DOHH2 (cell line): ENCODE measurements at regions not wholly inside any gene's neighbourhood (a gene's known extent, or its start where the extent isn't known, plus 50 kb on each side); places are given as distances from the start of the nearest gene placed in this dataset.

Experiments used
- H3F3A ChIP-seq: fragments of 200-600 bp; sonication (generic), shearing (Covaris generic); 2 replicates; pipeline ENCODE4 v1.6.0; 2016; ENCODE audit warnings: antibody characterized with exemption, mild to moderate bottlenecking; ENCODE audit not compliant: control insufficient read depth, insufficient read depth
- H3K27ac ChIP-seq: fragments of 200-600 bp; sonication (generic); 2 replicates; pipeline ENCODE4 v1.5.1; 2014; ENCODE audit warnings: low read depth, mild to moderate bottlenecking, low read length, moderate library complexity
- H3K27me3 ChIP-seq: fragments of 200-600 bp; sonication (generic); 2 replicates; pipeline ENCODE4 v1.6.1; 2014; ENCODE audit warnings: mild to moderate bottlenecking, low read length, mixed read lengths; ENCODE audit not compliant: control insufficient read depth
- H3K36me3 ChIP-seq: fragments of 200-600 bp; sonication (generic); 2 replicates; pipeline ENCODE4 v1.6.1; 2014; ENCODE audit warnings: mild to moderate bottlenecking, low read length, moderate library complexity, mixed read lengths; ENCODE audit not compliant: control insufficient read depth
- H3K4me1 ChIP-seq: fragments of 200-600 bp; sonication (generic); 2 replicates; pipeline ENCODE4 v1.6.1; 2014; ENCODE audit warnings: mild to moderate bottlenecking, low read length, mixed read lengths; ENCODE audit not compliant: control insufficient read depth
- H3K4me2 ChIP-seq: fragments of 200-600 bp; sonication (generic); 2 replicates; pipeline ENCODE4 v1.6.0; 2014; ENCODE audit warnings: mild to moderate bottlenecking, low read length, moderate library complexity
- H3K4me3 ChIP-seq: fragments of 200-600 bp; sonication (generic); 2 replicates; pipeline ENCODE4 v1.5.1; 2014; ENCODE audit warnings: mild to moderate bottlenecking, low read length, mixed read lengths
- H3K79me2 ChIP-seq: fragments of 200-600 bp; sonication (generic); 2 replicates; pipeline ENCODE4 v1.6.1; 2014; ENCODE audit warnings: mild to moderate bottlenecking, low read length, mixed read lengths; ENCODE audit not compliant: control insufficient read depth
- H3K9me2 ChIP-seq: fragments of 200-600 bp; sonication (generic); replicated peaks from 2 replicates; pipeline ENCODE4 v1.6.1; 2014; ENCODE audit warnings: mild to moderate bottlenecking, low read length, mixed read lengths; ENCODE audit not compliant: control insufficient read depth
- H3K9me3 ChIP-seq: fragments of 200-600 bp; sonication (generic); 2 replicates; pipeline ENCODE4 v1.6.1; 2014; ENCODE audit warnings: antibody characterized with exemption, low read length, mixed read lengths; ENCODE audit not compliant: control insufficient read depth, insufficient read depth
- H4K20me1 ChIP-seq: fragments of 200-600 bp; sonication (generic); 2 replicates; pipeline ENCODE4 v1.6.0; 2014; ENCODE audit warnings: low read depth, mild to moderate bottlenecking, antibody characterized with exemption, low read length, moderate library complexity; ENCODE audit not compliant: control insufficient read depth, insufficient read depth
- CTCF ChIP-seq: fragments of 200-600 bp; sonication (generic); IDR thresholded peaks from one replicate; pipeline ENCODE4 v1.5.1; 2014; ENCODE audit warnings: antibody characterized with exemption, mild to moderate bottlenecking, low read depth, low read length; ENCODE audit not compliant: poor library complexity, severe bottlenecking
- EZH2phosphoT487 ChIP-seq: fragments of 200-600 bp; sonication (generic); IDR thresholded peaks from 2 replicates; pipeline ENCODE4 v1.6.1; 2017; ENCODE audit warnings: borderline replicate concordance, mild to moderate bottlenecking, antibody characterized with exemption, low read length, moderate library complexity, mixed read lengths

GRCh38 chr3:161781381-161781780 lies 284.8 kb downstream of the OTOL1 start:
- H3K4me2 ChIP-seq, result no peak overlapping the region
- H3K4me3 ChIP-seq, result no peak overlapping the region
- no peaks in the 10 kb centered on the region for H3K9me2 ChIP-seq
- no peak overlapping the region for H3K27ac ChIP-seq
- no peaks in the 10 kb centered on the region for H3K4me1 ChIP-seq
- no peaks in the 10 kb centered on the region for H3K79me2 ChIP-seq
- TF ChIP-seq EZH2phosphoT487, result no peak
- no peaks in the 10 kb centered on the region for H3K9me3 ChIP-seq
- no peaks in the 10 kb centered on the region for H3K27me3 ChIP-seq
- H3K36me3 ChIP-seq, result no peaks in the 10 kb centered on the region
- H4K20me1 ChIP-seq, result no peaks in the 10 kb centered on the region
- H3F3A ChIP-seq, result no peaks in the 10 kb centered on the region

GRCh38 chr3:161793194-161793930 lies 296.8 kb downstream of the OTOL1 start:
- Histone ChIP-seq H3K9me2 (no peaks in the 10 kb centered on the region), H3K27ac (no peak overlapping the region), H3K27me3 (no peaks in the 10 kb centered on the region), H3K4me2 (no peak overlapping the region), H3K4me1 (no peaks in the 10 kb centered on the region), H3K4me3 (no peak overlapping the region), H4K20me1 (no peaks in the 10 kb centered on the region), H3F3A (no peaks in the 10 kb centered on the region), H3K79me2 (no peaks in the 10 kb centered on the region), H3K9me3 (no peaks in the 10 kb centered on the region), H3K36me3 (no peaks in the 10 kb centered on the region)
- TF ChIP-seq CTCF, result no peak
- TF ChIP-seq EZH2phosphoT487, result no peak

- no peak overlapping the region for H3K4me2 ChIP-seq
- no peaks in the 10 kb centered on the region for H3K9me3 ChIP-seq
- no peaks in the 10 kb centered on the region for H3K9me2 ChIP-seq
- no peaks in the 10 kb centered on the region for H4K20me1 ChIP-seq
- H3K4me1 ChIP-seq, result no peaks in the 10 kb centered on the region
- TF ChIP-seq CTCF (no peak), EZH2phosphoT487 (no peak)
- no peaks in the 10 kb centered on the region for H3K27me3 ChIP-seq
- no peaks in the 10 kb centered on the region for H3F3A ChIP-seq
- H3K4me3 ChIP-seq, result no peak overlapping the region
- H3K27ac ChIP-seq, result no peak overlapping the region
- no peaks in the 10 kb centered on the region for H3K79me2 ChIP-seq
- no peaks in the 10 kb centered on the region for H3K36me3 ChIP-seq
Observed at GRCh38 chr3:161794551-161794950, 297.9 kb downstream of the OTOL1 start.

GRCh38 chr3:161796312-161796711 lies 299.7 kb downstream of the OTOL1 start:
- H4K20me1 ChIP-seq, result no peaks in the 10 kb centered on the region
- H3K9me3 ChIP-seq, result no peaks in the 10 kb centered on the region
- TF ChIP-seq EZH2phosphoT487, result no peak
- TF ChIP-seq CTCF, result no peak
- no peak overlapping the region for H3K4me2 ChIP-seq
- H3F3A ChIP-seq, result no peaks in the 10 kb centered on the region
- H3K9me2 ChIP-seq, result no peaks in the 10 kb centered on the region
- H3K79me2 ChIP-seq, result no peaks in the 10 kb centered on the region
- H3K4me3 ChIP-seq, result no peak overlapping the region
- no peaks in the 10 kb centered on the region for H3K36me3 ChIP-seq
- no peaks in the 10 kb centered on the region for H3K27me3 ChIP-seq
- no peak overlapping the region for H3K27ac ChIP-seq
- no peaks in the 10 kb centered on the region for H3K4me1 ChIP-seq
